ENCODE measurements at regions not wholly inside any gene's neighbourhood (a gene's known extent, or its start where the extent isn't known, plus 50 kb on each side); places are given as distances from the start of the nearest gene placed in this dataset.

GRCh38 chr7:137086896-137087295 lies 218.4 kb downstream of the CHRM2 start:
- H3K4me2 ChIP-seq (ENCODE audit: low read length) = no peak overlapping the region
- no peak overlapping the region for H2AFZ ChIP-seq (ENCODE audit: low read depth, low read length)
- no peak overlapping the region for H3K27ac ChIP-seq (ENCODE audit: low read length)
- no peak overlapping the region for H3K4me3 ChIP-seq (ENCODE audit: low read length)
- no peak for TF ChIP-seq CTCF (IDR thresholded peaks at IDR 0.05; ENCODE audit: low read depth, low read length)
- no peak for TF ChIP-seq EZH2phosphoT487 (IDR thresholded peaks at IDR 0.05; ENCODE audit: low read depth)
- H3K9me3 ChIP-seq (ENCODE audit: insufficient read depth, low read length) = no peaks in the 10 kb centered on the region
- no peaks in the 10 kb centered on the region for H3K4me1 ChIP-seq (ENCODE audit: low read length)
- no peaks in the 10 kb centered on the region for H4K20me1 ChIP-seq (ENCODE audit: insufficient read depth, low read length)
- H3K36me3 ChIP-seq (replicated peaks; ENCODE audit: low read depth, low read length) = no peaks in the 10 kb centered on the region
- no peak overlapping the region for H3K9ac ChIP-seq (ENCODE audit: low read length)
- no peaks in the 10 kb centered on the region for H3K27me3 ChIP-seq (ENCODE audit: low read depth, low read length)
- no peaks in the 10 kb centered on the region for H3K79me2 ChIP-seq (ENCODE audit: low read length)

DNA sequence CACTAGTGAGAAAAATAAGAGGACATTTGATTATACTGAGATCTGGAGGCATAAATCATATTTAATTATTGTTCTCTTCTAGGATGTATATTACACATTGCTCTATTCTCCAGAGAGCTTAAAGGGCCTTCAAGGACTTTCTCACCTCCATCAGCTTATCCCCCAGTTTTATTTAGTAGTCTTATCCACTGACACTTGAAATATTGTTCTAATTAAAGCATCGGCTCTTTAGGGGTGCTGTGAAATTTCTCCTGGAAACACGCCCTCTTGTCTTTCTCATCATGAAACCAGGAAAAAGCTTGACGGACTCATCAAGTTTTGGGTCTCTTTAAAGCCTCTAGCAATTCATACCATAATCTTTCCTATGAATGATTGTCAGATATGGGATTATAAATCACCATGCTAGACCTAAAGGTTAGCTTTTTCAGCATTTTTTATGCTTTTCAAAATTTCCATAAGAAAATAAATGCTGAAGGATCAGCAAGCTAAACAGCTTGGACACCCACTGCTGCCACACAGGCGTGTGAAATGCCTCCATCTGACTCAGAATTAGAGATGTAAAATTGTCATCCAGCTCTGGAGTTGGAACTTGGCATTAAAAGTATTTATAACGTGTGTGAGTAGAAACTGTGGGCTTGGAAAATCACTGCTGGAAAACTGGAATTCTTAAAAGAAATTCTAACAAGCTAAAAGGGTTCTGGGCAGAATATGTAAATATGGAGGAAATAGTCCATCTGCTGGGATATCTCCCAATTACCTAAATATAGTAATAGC lies 216.3 kb downstream of the CHRM2 start:
- Histone ChIP-seq H3K4me1 (ENCODE audit: low read length) (no peaks in the 10 kb centered on the region), H2AFZ (ENCODE audit: low read depth, low read length) (no peak overlapping the region), H3K27ac (ENCODE audit: low read length) (no peak overlapping the region), H3K27me3 (ENCODE audit: low read depth, low read length) (no peaks in the 10 kb centered on the region), H3K79me2 (ENCODE audit: low read length) (no peaks in the 10 kb centered on the region), H3K36me3 (replicated peaks; ENCODE audit: low read depth, low read length) (no peaks in the 10 kb centered on the region), H3K4me3 (ENCODE audit: low read length) (no peak overlapping the region), H3K9me3 (ENCODE audit: insufficient read depth, low read length) (no peaks in the 10 kb centered on the region), H3K9ac (ENCODE audit: low read length) (no peak overlapping the region), H4K20me1 (ENCODE audit: insufficient read depth, low read length) (no peaks in the 10 kb centered on the region), H3K4me2 (ENCODE audit: low read length) (no peak overlapping the region)
- TF ChIP-seq EZH2phosphoT487 (IDR thresholded peaks at IDR 0.05; ENCODE audit: low read depth) (no peak), CTCF (IDR thresholded peaks at IDR 0.05; ENCODE audit: low read depth, low read length) (no peak)

GRCh38 chr7:137082391-137082790 lies 213.9 kb downstream of the CHRM2 start:
- Histone ChIP-seq H2AFZ (ENCODE audit: low read depth, low read length) (no peak overlapping the region), H3K27ac (ENCODE audit: low read length) (no peak overlapping the region), H3K4me2 (ENCODE audit: low read length) (no peak overlapping the region), H3K79me2 (ENCODE audit: low read length) (no peaks in the 10 kb centered on the region), H3K4me1 (ENCODE audit: low read length) (no peaks in the 10 kb centered on the region), H4K20me1 (ENCODE audit: insufficient read depth, low read length) (no peaks in the 10 kb centered on the region), H3K9me3 (ENCODE audit: insufficient read depth, low read length) (no peaks in the 10 kb centered on the region), H3K4me3 (ENCODE audit: low read length) (no peak overlapping the region), H3K36me3 (replicated peaks; ENCODE audit: low read depth, low read length) (no peaks in the 10 kb centered on the region), H3K9ac (ENCODE audit: low read length) (no peak overlapping the region), H3K27me3 (ENCODE audit: low read depth, low read length) (no peaks in the 10 kb centered on the region)
- TF ChIP-seq EZH2phosphoT487 (IDR thresholded peaks at IDR 0.05; ENCODE audit: low read depth) (no peak), CTCF (IDR thresholded peaks at IDR 0.05; ENCODE audit: low read depth, low read length) (no peak)

GRCh38 chr7:137081321-137082093 lies 213.1 kb downstream of the CHRM2 start:
- Histone ChIP-seq H3K4me1 (ENCODE audit: low read length) (no peaks in the 10 kb centered on the region), H3K79me2 (ENCODE audit: low read length) (no peaks in the 10 kb centered on the region), H3K27ac (ENCODE audit: low read length) (no peak overlapping the region), H3K9ac (ENCODE audit: low read length) (no peak overlapping the region), H4K20me1 (ENCODE audit: insufficient read depth, low read length) (no peaks in the 10 kb centered on the region), H2AFZ (ENCODE audit: low read depth, low read length) (no peak overlapping the region), H3K9me3 (ENCODE audit: insufficient read depth, low read length) (no peaks in the 10 kb centered on the region), H3K36me3 (replicated peaks; ENCODE audit: low read depth, low read length) (no peaks in the 10 kb centered on the region), H3K27me3 (ENCODE audit: low read depth, low read length) (no peaks in the 10 kb centered on the region), H3K4me3 (ENCODE audit: low read length) (no peak overlapping the region), H3K4me2 (ENCODE audit: low read length) (no peak overlapping the region)
- TF ChIP-seq EZH2phosphoT487 (IDR thresholded peaks at IDR 0.05; ENCODE audit: low read depth) (no peak), CTCF (IDR thresholded peaks at IDR 0.05; ENCODE audit: low read depth, low read length) (no peak)

Data from OCI-LY3 (cell line).